HepG2 (cell line): ENCODE measurements at regions not wholly inside any gene's neighbourhood (a gene's known extent, or its start where the extent isn't known, plus 50 kb on each side); places are given as distances from the start of the nearest gene placed in this dataset.

Experiments used
- ATAC-seq: fragments of 200-7000 bp; cut with Tn5 transposase; 3 replicates; pipeline ENCODE4 v1.9.1; 2020; ENCODE audit warnings: mild to moderate bottlenecking, moderate library complexity
- BruUV-seq: library from RNA; stranded (reverse); fragments of 400-500 nt; replicated peaks from 2 replicates; lab custom pipeline; 2021; lab: Mats Ljungman, UMichigan
- CTCF ChIA-PET: fragments of 300-600 bp; formaldehyde crosslinking; extraction: SDS; loops from one replicate; lab custom pipeline; 2021; ENCODE audit warnings: low total read pairs, inconsistent platforms, low intra/inter-chr PET ratio; lab: Yijun Ruan, JAX
- POLR2A ChIA-PET: fragments of 350-600 bp; sonication (Branson Sonifier 250); formaldehyde crosslinking; loops from one replicate; lab custom pipeline; 2020; ENCODE audit warnings: antibody characterized with exemption, inconsistent platforms; lab: Yijun Ruan, JAX
- DNase-seq: peaks from one replicate; pipeline ENCODE4 v3.0.0-alpha.2; 2015; ENCODE audit warnings: low spot score
- FAIRE-seq: peaks from 3 replicates; lab custom pipeline; 2011; peaks lifted over from hg19 to GRCh38; lab: Jason Lieb, UNC
- H2AFZ ChIP-seq: one replicate; pipeline ENCODE4 v1.6.1; 2011; ENCODE audit warnings: low read length, inconsistent platforms
- H3K27ac ChIP-seq: fragments of 300-600 bp; 3 replicates; pipeline ENCODE4 v1.8.0; 2011; ENCODE audit warnings: mixed run types, mild to moderate bottlenecking, mixed read lengths, low read length, inconsistent platforms; ENCODE audit not compliant: insufficient read depth; ENCODE audit errors: extremely low read length
- H3K27me3 ChIP-seq, 2 experiments: fragments of 200-600 bp in 1 of 2; 2 replicates in 1 of 2; 3 replicates in 1 of 2; pipeline versions ENCODE4 v1.6.0 to v1.8.0; 2011; ENCODE audit warnings: low read length in 2 of 2, mild to moderate bottlenecking in 2 of 2, moderate library complexity in 2 of 2, inconsistent platforms in 1 of 2; ENCODE audit not compliant: insufficient read depth in 2 of 2, control insufficient read depth in 1 of 2
- H3K36me3 ChIP-seq, 2 experiments: fragments of 200-600 bp in 1 of 2; replicated peaks in 1 of 2; 2 replicates in 1 of 2; 3 replicates in 1 of 2; pipeline versions ENCODE4 v1.5.1 to v1.8.0; 2011; ENCODE audit warnings: low read length in 2 of 2, inconsistent platforms in 1 of 2; ENCODE audit not compliant: insufficient read depth in 2 of 2, control insufficient read depth in 1 of 2
- H3K4me1 ChIP-seq: 2 replicates; pipeline ENCODE4 v1.5.1; 2012; ENCODE audit warnings: low read length, inconsistent platforms; ENCODE audit not compliant: insufficient read depth
- H3K4me2 ChIP-seq: 2 replicates; pipeline ENCODE4 v1.6.0; 2011; ENCODE audit warnings: low read depth, low read length, inconsistent platforms
- H3K4me3 ChIP-seq, 3 experiments: fragments of 200-600 bp in 1 of 3; sonication (generic), shearing (Covaris generic) in 1 of 3; replicated peaks in 1 of 3; 2 replicates each; pipeline ENCODE4 v1.5.1; 2011 to 2016; ENCODE audit warnings: low read length in 3 of 3, inconsistent platforms in 2 of 3, low read depth in 2 of 3, mild to moderate bottlenecking in 2 of 3, control low read depth in 1 of 3, mixed read lengths in 1 of 3; ENCODE audit not compliant: insufficient read depth in 1 of 3
- H3K79me2 ChIP-seq: one replicate; pipeline ENCODE4 v1.6.1; 2011; ENCODE audit warnings: low read length, inconsistent platforms; ENCODE audit not compliant: insufficient read depth
- H3K9ac ChIP-seq: 2 replicates; pipeline ENCODE4 v1.6.0; 2011; ENCODE audit warnings: mild to moderate bottlenecking, low read depth, low read length, inconsistent platforms; ENCODE audit not compliant: insufficient read depth
- H3K9me3 ChIP-seq: 2 replicates; pipeline ENCODE4 v1.5.1; 2012; ENCODE audit warnings: mild to moderate bottlenecking, low read length
- H4K20me1 ChIP-seq: 2 replicates; pipeline ENCODE4 v1.6.0; 2011; ENCODE audit warnings: inconsistent platforms, mild to moderate bottlenecking, low read length, moderate library complexity; ENCODE audit not compliant: insufficient read depth
- AGO1 ChIP-seq: fragments of 200-400 bp; formaldehyde crosslinking; IDR thresholded peaks from 2 replicates; pipeline ENCODE4 v1.6.1; 2017; ENCODE audit warnings: mild to moderate bottlenecking, low read depth, low read length, moderate library complexity; ENCODE audit not compliant: poor library complexity, severe bottlenecking
- CSRNP2 ChIP-seq: sonication (generic); formaldehyde crosslinking; conservative IDR thresholded peaks from 2 replicates; pipeline ENCODE4 v1.8.0; 2022; ENCODE audit warnings: low read depth, missing genetic modification reagents
- GLI4 ChIP-seq: sonication (generic); formaldehyde crosslinking; IDR thresholded peaks from 2 replicates; pipeline ENCODE4 v1.5.1; 2020; ENCODE audit warnings: missing genetic modification reagents, mild to moderate bottlenecking, moderate library complexity, borderline replicate concordance
- HNRNPLL ChIP-seq: fragments of 200-400 bp; formaldehyde crosslinking; IDR thresholded peaks from 2 replicates; pipeline ENCODE4 v1.6.1; 2017; ENCODE audit warnings: mild to moderate bottlenecking, low read depth, low read length; ENCODE audit not compliant: poor library complexity, severe bottlenecking
- JARID2 ChIP-seq: sonication (generic); formaldehyde crosslinking; IDR thresholded peaks from 2 replicates; pipeline ENCODE4 v1.8.1; 2023; ENCODE audit warnings: missing genetic modification reagents, inconsistent platforms; ENCODE audit not compliant: insufficient replicate concordance
- KDM4B ChIP-seq: sonication (generic); formaldehyde crosslinking; IDR thresholded peaks from 2 replicates; pipeline ENCODE4 v1.4.0; 2020; ENCODE audit warnings: missing genetic modification reagents
- MEIS1 ChIP-seq: sonication (generic); formaldehyde crosslinking; IDR thresholded peaks from 2 replicates; pipeline ENCODE4 v1.9.0; 2021; ENCODE audit warnings: mild to moderate bottlenecking, missing genetic modification reagents, moderate library complexity, borderline replicate concordance
- MNT ChIP-seq: fragments of 450-650 bp; IDR thresholded peaks from 2 replicates; pipeline ENCODE4 v1.6.1; 2016
- RFX3 ChIP-seq: IDR thresholded peaks from 2 replicates; pipeline ENCODE4 v1.6.1; 2016; ENCODE audit warnings: missing biosample characterization, missing genetic modification reagents
- SKIL ChIP-seq: sonication (generic); formaldehyde crosslinking; IDR thresholded peaks from 2 replicates; pipeline ENCODE4 v1.8.0; 2022; ENCODE audit warnings: missing genetic modification reagents, mild to moderate bottlenecking, moderate library complexity, borderline replicate concordance
- ZNF230 ChIP-seq: sonication (generic); formaldehyde crosslinking; IDR thresholded peaks from 2 replicates; pipeline ENCODE4 v1.4.0; 2020; ENCODE audit warnings: mild to moderate bottlenecking, missing genetic modification reagents
- ZNF570 ChIP-seq: sonication (generic); formaldehyde crosslinking; IDR thresholded peaks from 2 replicates; pipeline ENCODE4 v1.4.0; 2020; ENCODE audit warnings: mild to moderate bottlenecking, missing genetic modification reagents, borderline replicate concordance
- ZNF615 ChIP-seq: sonication (generic); formaldehyde crosslinking; IDR thresholded peaks from 2 replicates; pipeline ENCODE4 v1.5.0; 2020; ENCODE audit warnings: mild to moderate bottlenecking, missing genetic modification reagents, borderline replicate concordance
- WGBS: methylation state at CpG from one replicate; pipeline ENCODE4 v1.1.6; 2017; ENCODE audit warnings: low lambda C conversion rate; 5-methylcytosine and 5-hydroxymethylcytosine counted together
- in situ Hi-C: cut with HindIII; loops from 2 replicates; pipeline ENCODE4 v1.10.0; 2017; ENCODE audit warnings: low pct_unique_long_range_greater_than_20kb; ENCODE audit not compliant: extremely low pct_ligation_motif_present
- intact Hi-C: fragments of 100-400 bp; cut with micrococcal nuclease; formaldehyde crosslinking; loops from one replicate; pipeline ENCODE4 v1.10.0; 2022; ENCODE audit not compliant: unreplicated experiment

DNA sequence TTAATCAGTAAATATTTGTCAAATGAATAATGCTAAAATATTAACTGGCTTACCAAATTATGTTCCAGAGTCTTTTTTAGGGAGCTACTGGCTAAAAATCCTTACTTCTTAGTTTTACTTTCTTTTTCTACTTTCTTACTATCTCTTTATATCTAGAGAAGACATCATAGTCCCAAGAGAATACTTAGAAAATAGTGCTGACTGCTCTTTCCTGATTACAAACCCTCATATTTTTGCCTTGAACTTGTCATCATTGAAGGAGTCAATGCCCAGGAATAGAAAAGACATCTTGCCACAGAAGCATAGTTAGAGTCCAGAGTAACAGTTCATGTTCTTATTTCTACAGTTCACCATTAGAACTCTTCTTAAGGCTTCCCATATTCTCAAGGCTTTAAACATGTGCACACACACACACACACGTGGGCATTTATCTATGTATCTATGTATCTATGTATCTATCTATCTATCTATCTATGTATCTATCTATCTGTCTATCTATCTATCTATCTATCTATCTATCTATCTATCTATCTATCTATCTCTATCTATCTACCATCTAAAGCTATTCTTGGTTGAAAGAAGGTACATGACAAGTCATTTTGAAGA is 654.3 kb downstream of the ANXA1 start:
- no peaks in the 10 kb centered on the region for H3K9me3 ChIP-seq
- WGBS = 0% methylated on average over 1 of the region's 1 CpG
- ATAC-seq = no peak

GRCh38 chr9:73806876-73807275 is 655.2 kb downstream of the ANXA1 start:
- no peak for ATAC-seq
- Histone ChIP-seq H3K27me3 (no peaks in the 10 kb centered on the region), H3K36me3 (no peaks in the 10 kb centered on the region), H3K27ac (no peak overlapping the region), H3K4me1 (no peaks in the 10 kb centered on the region), H2AFZ (no peak overlapping the region), H4K20me1 (no peaks in the 10 kb centered on the region), H3K4me2 (no peak overlapping the region), H3K79me2 (no peaks in the 10 kb centered on the region), H3K4me3 (no peak overlapping the region), H3K9me3 (no peaks in the 10 kb centered on the region), H3K9ac (no peak overlapping the region)
- no TSS peak for BruUV-seq
- POLR2A ChIA-PET = no interaction called here
- in situ Hi-C loops = no loop called here
- no peak for FAIRE-seq
- intact Hi-C loops = no loop called here
- no peak for DNase-seq
- 7% methylated on average over 2 of the region's 2 CpGs for WGBS
- CTCF ChIA-PET = no interaction called here
- TF ChIP-seq GLI4 (CRISPR knock-in tag) = no peak
- TF ChIP-seq KDM4B = no peak
- no peak for TF ChIP-seq MEIS1 (CRISPR knock-in tag)
- TF ChIP-seq AGO1 = no peak
- TF ChIP-seq HNRNPLL = no peak
- no peak for TF ChIP-seq RFX3 (CRISPR knock-in tag)
- no peak for TF ChIP-seq CSRNP2 (CRISPR knock-in tag)
- no peak for TF ChIP-seq SKIL (CRISPR knock-in tag)

More for the DNA sequence above, 654.3 kb downstream of the ANXA1 start:
- CTCF ChIA-PET = no interaction called here
- no peaks in the 10 kb centered on the region for H4K20me1 ChIP-seq
- FAIRE-seq (no peak), DNase-seq (no peak)
- POLR2A ChIA-PET = no interaction called here
- H3K9ac ChIP-seq = no peak overlapping the region
- in situ Hi-C loops (no loop called here), intact Hi-C loops (no loop called here)
- no peaks in the 10 kb centered on the region for H3K79me2 ChIP-seq
- no peak overlapping the region for H2AFZ ChIP-seq
- TF ChIP-seq ZNF230 (CRISPR knock-in tag) (no peak), ZNF615 (CRISPR knock-in tag) (no peak), MNT (peak; percentile 91), ZNF570 (CRISPR knock-in tag) (no peak), JARID2 (CRISPR knock-in tag) (no peak)
- H3K4me2 ChIP-seq = no peak overlapping the region
- no TSS peak for BruUV-seq
- H3K27ac ChIP-seq = no peak overlapping the region
- no peak overlapping the region for H3K4me3 ChIP-seq
- H3K36me3 ChIP-seq = no peaks in the 10 kb centered on the region
- H3K4me1 ChIP-seq = no peaks in the 10 kb centered on the region
- no peaks in the 10 kb centered on the region for H3K27me3 ChIP-seq
